ENCODE measurements at regions not wholly inside any gene's neighbourhood (a gene's known extent, or its start where the extent isn't known, plus 50 kb on each side); places are given as distances from the start of the nearest gene placed in this dataset.

DNA sequence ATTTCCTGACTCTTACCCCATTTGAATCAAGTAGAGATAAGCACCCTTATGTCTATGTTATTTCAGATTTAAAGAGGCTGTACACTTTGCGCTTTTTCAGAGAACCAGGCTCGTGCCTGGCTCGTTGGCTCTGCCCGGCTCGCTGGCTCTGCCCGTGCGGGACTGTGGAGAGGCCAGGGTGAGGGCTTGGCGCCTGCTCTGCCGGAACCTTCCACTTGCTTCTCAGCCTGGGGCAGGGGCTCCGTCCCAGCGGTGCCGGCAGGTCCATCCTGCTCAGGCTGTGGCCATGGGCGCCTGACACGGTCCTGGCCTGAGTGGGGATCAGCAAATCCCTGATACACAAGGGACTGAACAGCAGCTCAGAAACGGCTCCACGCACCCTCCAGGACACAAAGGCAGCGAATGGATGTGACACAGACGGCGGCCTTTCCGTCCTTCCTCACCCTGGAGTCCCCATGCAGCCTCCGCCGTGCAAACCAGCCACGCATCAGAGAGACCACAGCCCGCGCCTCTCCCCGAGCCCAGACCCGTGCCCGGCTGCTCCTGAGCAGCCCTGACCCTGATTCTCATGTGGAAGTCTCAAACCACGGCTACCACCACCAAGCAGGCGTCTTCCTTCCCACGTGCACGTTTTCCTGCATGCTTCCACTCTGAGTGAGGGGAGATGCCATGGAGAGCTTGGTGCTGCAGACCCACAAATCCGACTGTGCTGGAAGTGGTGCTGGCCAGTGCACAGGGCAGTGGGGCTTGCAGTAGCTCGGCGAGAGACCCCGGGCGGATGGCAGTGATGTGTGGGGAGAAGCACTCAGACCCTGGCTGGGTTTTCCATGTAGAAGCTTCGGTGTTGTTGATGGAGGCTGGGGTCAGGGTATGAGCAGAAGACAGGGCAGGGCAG is 233.9 kb downstream of the ERMARD start:
- no peak for DNase-seq (ENCODE audit: low read depth)
- no peak for TF ChIP-seq CTCF (IDR thresholded peaks at IDR 0.05; ENCODE audit: insufficient read depth, low read length)
- H3K4me3 ChIP-seq (ENCODE audit: low read depth, low read length) = no peak overlapping the region

GRCh38 chr6:169984181-169985120 is 233.0 kb downstream of the ERMARD start:
- TF ChIP-seq CTCF (IDR thresholded peaks at IDR 0.05; ENCODE audit: insufficient read depth, low read length) = no peak
- no peak for DNase-seq (ENCODE audit: low read depth)
- no peak overlapping the region for H3K4me3 ChIP-seq (ENCODE audit: low read depth, low read length)

- H3K4me3 ChIP-seq (ENCODE audit: low read depth, low read length) = no peak overlapping the region
- no peak for DNase-seq (ENCODE audit: low read depth)
- TF ChIP-seq CTCF (IDR thresholded peaks at IDR 0.05; ENCODE audit: insufficient read depth, low read length) = no peak
Measured at GRCh38 chr6:169983651-169984050, 232.2 kb downstream of the ERMARD start.

- H3K4me3 ChIP-seq (ENCODE audit: low read depth, low read length) = no peak overlapping the region
- no peak for DNase-seq (ENCODE audit: low read depth)
- TF ChIP-seq CTCF (IDR thresholded peaks at IDR 0.05; ENCODE audit: insufficient read depth, low read length) = no peak
Measured at GRCh38 chr6:169982461-169983386, 231.3 kb downstream of the ERMARD start.

- DNase-seq (ENCODE audit: low read depth) = no peak
- no peak overlapping the region for H3K4me3 ChIP-seq (ENCODE audit: low read depth, low read length)
- TF ChIP-seq CTCF (IDR thresholded peaks at IDR 0.05; ENCODE audit: insufficient read depth, low read length) = no peak
Measured at GRCh38 chr6:169981969-169982368, 230.5 kb downstream of the ERMARD start.

DNA sequence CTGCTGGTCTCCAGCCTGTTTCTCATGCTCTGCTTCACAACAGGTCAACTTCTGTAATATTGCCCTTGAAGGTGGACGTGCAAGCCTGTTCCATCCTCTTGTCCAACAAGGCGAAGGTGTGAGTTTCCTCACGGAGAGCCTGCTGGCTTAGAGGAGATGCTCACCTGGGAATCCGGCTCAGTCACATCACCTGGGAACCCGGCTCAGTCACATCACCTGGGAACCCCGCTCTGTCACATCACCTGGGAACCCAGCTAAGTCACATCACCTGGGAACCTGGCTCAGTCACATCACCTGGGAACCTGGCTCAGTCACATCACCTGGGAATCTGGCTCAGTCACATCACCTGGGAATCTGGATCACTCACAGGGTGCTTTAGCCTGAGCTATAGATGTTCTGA is 230.1 kb downstream of the ERMARD start:
- H3K4me3 ChIP-seq (ENCODE audit: low read depth, low read length) = no peak overlapping the region
- TF ChIP-seq CTCF (IDR thresholded peaks at IDR 0.05; ENCODE audit: insufficient read depth, low read length) = no peak
- DNase-seq (ENCODE audit: low read depth) = no peak
